ENCODE measurements at regions not wholly inside any gene's neighbourhood (a gene's known extent, or its start where the extent isn't known, plus 50 kb on each side); places are given as distances from the start of the nearest gene placed in this dataset.

DNA sequence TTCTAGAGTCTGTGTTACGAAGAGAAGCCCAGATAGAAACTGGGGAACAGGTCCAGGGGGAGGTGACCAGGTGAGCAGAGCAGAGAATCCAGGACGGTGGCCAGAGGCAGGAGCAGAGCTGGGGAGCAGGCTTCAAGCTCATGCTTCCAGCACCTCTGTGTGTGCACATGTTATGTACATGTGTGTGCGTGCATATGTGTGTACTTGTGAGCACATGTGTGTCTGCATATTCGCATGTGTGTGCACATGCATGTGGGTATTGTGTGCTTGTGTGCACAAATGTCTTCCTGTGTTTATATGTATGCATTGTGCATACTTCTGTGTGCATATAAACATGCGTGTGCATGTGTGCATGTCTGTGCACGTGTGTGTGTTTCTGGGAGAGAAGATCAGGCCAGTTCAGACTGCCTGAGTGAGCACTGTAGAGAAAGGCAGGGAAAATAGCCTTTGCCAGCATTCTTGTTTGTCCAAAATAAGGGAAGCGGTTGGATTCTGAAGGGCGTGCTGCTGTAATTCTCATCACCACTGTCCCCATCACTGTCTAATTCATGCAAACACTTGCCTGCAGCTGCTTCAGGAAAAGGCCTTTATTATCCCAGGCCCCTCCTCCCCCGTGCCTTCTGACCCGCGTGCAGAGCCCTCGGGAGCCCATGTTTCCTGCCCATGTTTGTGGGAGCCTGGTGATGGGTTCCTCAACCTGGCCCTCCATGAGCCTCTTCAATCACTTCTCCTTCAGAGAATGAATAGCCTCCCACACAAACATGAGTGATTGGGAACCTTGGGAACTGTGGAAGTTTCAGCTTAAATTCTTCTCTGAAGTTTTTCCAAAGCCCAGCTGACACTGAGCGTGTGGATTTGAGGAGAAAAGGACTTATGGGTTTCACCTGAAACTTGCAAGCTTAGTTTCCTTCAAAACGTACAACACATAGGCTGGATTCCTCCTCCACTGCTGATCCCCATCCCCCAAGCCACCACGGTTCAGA lies 161.7 kb upstream of the AFDN start:
- no peaks in the 10 kb centered on the region for H3K36me3 Mint-ChIP-seq (ENCODE audit: low read depth, unreplicated experiment)
- no peak overlapping the region for H3K27ac Mint-ChIP-seq (ENCODE audit: unreplicated experiment)
- H3K27me3 Mint-ChIP-seq (ENCODE audit: unreplicated experiment) = peaks cover 12% of the 10 kb centered on the region
- no peaks in the 10 kb centered on the region for H3K9me3 Mint-ChIP-seq (ENCODE audit: unreplicated experiment)
- no peak overlapping the region for H3K4me3 Mint-ChIP-seq (ENCODE audit: unreplicated experiment)
- TF ChIP-seq, protein P1, sequence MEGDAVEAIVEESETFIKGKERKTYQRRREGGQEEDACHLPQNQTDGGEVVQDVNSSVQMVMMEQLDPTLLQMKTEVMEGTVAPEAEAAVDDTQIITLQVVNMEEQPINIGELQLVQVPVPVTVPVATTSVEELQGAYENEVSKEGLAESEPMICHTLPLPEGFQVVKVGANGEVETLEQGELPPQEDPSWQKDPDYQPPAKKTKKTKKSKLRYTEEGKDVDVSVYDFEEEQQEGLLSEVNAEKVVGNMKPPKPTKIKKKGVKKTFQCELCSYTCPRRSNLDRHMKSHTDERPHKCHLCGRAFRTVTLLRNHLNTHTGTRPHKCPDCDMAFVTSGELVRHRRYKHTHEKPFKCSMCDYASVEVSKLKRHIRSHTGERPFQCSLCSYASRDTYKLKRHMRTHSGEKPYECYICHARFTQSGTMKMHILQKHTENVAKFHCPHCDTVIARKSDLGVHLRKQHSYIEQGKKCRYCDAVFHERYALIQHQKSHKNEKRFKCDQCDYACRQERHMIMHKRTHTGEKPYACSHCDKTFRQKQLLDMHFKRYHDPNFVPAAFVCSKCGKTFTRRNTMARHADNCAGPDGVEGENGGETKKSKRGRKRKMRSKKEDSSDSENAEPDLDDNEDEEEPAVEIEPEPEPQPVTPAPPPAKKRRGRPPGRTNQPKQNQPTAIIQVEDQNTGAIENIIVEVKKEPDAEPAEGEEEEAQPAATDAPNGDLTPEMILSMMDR (IDR thresholded peaks at IDR 0.05; ENCODE audit: unreplicated experiment) = no peak
- no peak for DNase-seq (ENCODE audit: low spot score)
- peaks cover 19% of the 10 kb centered on the region for H3K4me1 Mint-ChIP-seq (ENCODE audit: unreplicated experiment)

DNA sequence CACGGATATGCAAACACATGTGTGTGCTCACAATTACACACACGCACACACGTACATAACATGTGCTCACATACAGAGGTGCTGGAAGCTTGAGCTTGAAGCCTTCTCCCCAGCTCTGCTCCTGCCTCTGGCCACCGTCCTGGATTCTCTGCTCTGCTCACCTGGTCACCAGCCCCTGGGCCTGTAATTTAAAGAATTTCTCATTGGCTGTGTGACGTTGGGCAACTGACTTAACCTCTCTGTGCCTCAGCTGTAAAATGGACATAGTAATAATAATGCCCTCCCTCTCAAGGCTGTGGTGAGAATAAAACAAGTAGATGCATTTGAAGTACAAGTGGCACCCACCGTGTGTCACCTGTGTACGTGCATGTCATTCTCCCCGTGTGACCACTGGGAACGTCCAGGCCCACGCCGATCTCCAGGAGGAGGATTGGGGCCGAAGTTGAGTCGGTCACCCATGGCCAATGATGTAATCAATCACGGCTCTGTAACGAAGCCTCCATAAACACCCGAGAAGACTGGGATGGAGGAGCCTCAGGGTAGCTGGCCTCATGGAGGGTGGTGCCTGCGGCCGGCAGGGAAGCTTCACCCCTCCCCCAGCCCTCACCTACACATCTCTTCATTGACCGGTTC lies 160.9 kb upstream of the AFDN start:
- no peak overlapping the region for H3K27ac Mint-ChIP-seq (ENCODE audit: unreplicated experiment)
- H3K27me3 Mint-ChIP-seq (ENCODE audit: unreplicated experiment) = peaks cover 12% of the 10 kb centered on the region
- H3K4me3 Mint-ChIP-seq (ENCODE audit: unreplicated experiment) = no peak overlapping the region
- H3K4me1 Mint-ChIP-seq (ENCODE audit: unreplicated experiment) = peaks cover 22% of the 10 kb centered on the region
- no peaks in the 10 kb centered on the region for H3K36me3 Mint-ChIP-seq (ENCODE audit: low read depth, unreplicated experiment)
- TF ChIP-seq, protein P1 (IDR thresholded peaks at IDR 0.05; ENCODE audit: unreplicated experiment) = no peak
- H3K9me3 Mint-ChIP-seq (ENCODE audit: unreplicated experiment) = no peaks in the 10 kb centered on the region
- DNase-seq (ENCODE audit: low spot score) = no peak

DNA sequence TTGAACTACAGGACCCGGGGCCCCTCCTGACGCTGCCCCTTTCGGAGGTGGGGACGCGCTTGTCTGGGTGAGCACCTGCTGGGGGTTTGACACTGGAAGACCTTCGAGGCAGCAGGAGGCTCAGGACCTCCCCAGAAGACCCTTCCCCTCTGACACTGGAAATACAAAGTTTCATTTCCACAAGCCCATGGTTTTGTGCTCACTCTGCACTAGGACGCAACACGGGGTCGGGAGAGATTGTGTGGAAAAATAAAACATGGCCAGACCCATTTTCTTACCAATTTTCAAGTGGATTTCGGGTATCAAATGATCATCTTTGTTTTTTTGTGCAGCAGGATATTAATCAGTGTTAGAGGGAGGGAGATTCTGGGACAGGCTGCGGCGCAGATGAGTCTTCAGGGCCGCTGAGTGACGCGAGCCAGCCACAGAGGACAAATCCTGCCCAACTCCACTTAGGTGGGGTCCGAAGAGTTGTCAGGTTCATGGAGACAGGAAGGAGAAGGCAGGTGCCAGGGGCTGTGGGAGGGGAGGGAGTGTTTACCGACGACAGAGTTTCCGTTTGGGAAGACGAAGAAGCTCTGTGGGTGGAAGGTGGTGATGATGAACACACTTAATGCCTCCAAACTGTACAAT lies 160.0 kb upstream of the AFDN start:
- DNase-seq (ENCODE audit: low spot score) = no peak
- H3K27me3 Mint-ChIP-seq (ENCODE audit: unreplicated experiment) = peaks cover 16% of the 10 kb centered on the region
- H3K36me3 Mint-ChIP-seq (ENCODE audit: low read depth, unreplicated experiment) = no peaks in the 10 kb centered on the region
- peaks cover 22% of the 10 kb centered on the region for H3K4me1 Mint-ChIP-seq (ENCODE audit: unreplicated experiment)
- H3K27ac Mint-ChIP-seq (ENCODE audit: unreplicated experiment) = no peak overlapping the region
- no peaks in the 10 kb centered on the region for H3K9me3 Mint-ChIP-seq (ENCODE audit: unreplicated experiment)
- TF ChIP-seq, protein P1 (IDR thresholded peaks at IDR 0.05; ENCODE audit: unreplicated experiment) = no peak
- peak overlapping the region; percentile 22 for H3K4me3 Mint-ChIP-seq (ENCODE audit: unreplicated experiment)

DNA sequence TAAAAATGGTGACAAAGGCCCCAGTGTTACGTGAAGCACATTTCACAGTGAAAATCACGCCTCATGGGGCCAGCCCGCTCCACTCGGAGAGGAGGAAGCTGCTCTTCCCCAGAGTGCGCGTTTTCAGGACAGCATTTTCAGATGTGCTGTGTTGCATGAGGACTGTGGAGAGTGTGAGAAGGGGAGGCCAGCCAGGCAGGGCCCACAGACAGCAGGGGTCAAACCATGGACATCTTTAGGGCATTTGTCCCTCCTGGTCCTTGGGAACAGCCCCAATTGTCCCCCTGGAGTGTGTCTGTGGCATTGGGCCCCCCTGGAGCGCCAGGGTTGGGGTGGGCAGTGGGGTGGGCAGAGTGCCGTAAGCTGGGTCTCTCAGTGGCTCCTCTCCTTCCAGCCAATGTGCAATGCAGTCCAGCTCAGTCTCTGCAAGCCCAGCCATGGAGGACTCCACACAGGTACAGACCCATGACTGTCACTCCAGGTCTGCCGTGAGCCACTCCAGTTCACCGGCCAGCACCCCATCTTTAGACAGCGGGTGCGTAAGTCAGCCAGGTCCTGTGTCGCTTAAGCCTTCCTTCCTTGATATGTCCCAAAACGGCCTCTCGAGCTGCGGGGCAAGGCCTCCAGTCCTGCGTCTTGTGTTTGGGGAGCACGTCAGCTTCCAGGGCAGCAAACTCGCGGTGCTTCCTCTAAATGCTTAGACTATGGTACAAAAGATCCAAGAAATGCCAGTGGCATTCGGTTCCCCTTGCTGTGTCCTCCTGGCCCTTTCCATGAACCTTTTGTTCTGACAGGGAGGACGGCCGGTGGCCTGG lies 159.3 kb upstream of the AFDN start:
- TF ChIP-seq, protein P1 (IDR thresholded peaks at IDR 0.05; ENCODE audit: unreplicated experiment) = no peak
- Mint-ChIP-seq H3K4me3 (ENCODE audit: unreplicated experiment) (no peak overlapping the region), H3K27me3 (ENCODE audit: unreplicated experiment) (peaks cover 17% of the 10 kb centered on the region), H3K9me3 (ENCODE audit: unreplicated experiment) (no peaks in the 10 kb centered on the region), H3K4me1 (ENCODE audit: unreplicated experiment) (peaks cover 23% of the 10 kb centered on the region), H3K27ac (ENCODE audit: unreplicated experiment) (no peak overlapping the region), H3K36me3 (ENCODE audit: low read depth, unreplicated experiment) (no peaks in the 10 kb centered on the region)
- DNase-seq (ENCODE audit: low spot score) = no peak

Measured in endothelial cell (in vitro differentiated cells).